ENCODE measurements at regions not wholly inside any gene's neighbourhood (a gene's known extent, or its start where the extent isn't known, plus 50 kb on each side); places are given as distances from the start of the nearest gene placed in this dataset.
"Not testable (repeated sequence)": the region's sequence is repeated elsewhere in the genome, so short reads cannot be mapped to it uniquely, and the experiment has no call there.

GRCh38 chr7:131934452-131934851 is 378.0 kb upstream of the PODXL start:
- H3K4me1 Mint-ChIP-seq (ENCODE audit: low read depth) = no peaks in the 10 kb centered on the region
- no peaks in the 10 kb centered on the region for H3K9me3 Mint-ChIP-seq
- no peak overlapping the region for H3K4me3 Mint-ChIP-seq
- H3K27ac Mint-ChIP-seq = no peak overlapping the region
- no peak for ATAC-seq (replicated peaks in 1 of 2)
- no peaks in the 10 kb centered on the region for H3K27me3 Mint-ChIP-seq (ENCODE audit: low read depth)
- no peak for DNase-seq
- no peaks in the 10 kb centered on the region for H3K36me3 Mint-ChIP-seq (ENCODE audit: insufficient read depth in 2 of 2)

DNA sequence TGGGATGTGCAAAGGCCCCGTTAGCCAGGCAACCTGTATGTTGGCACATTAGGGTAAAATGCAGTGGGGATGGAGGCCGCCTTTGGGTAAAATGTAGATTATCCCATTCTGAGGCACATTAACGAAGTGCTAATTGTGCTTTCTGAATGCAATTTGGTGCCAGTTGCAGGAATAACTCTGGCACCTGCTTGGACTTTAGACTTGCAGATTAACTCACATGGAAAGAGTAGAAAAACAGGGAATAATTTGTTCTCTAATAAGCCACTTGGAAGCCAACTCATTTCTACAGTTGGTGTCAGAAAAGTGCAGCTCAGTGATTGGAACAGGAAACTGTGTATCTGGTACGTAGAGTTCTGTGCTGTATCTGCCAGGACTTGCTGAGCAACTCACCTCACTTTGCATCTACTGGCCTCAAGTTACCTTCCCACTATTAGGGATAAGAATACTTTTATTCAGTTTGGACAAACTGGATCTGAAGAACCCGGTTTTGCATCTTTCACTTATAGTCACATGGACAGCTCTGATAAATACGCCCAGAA is 377.4 kb upstream of the PODXL start:
- Mint-ChIP-seq H3K9me3 (no peaks in the 10 kb centered on the region), H3K27me3 (ENCODE audit: low read depth) (no peaks in the 10 kb centered on the region), H3K36me3 (ENCODE audit: insufficient read depth in 2 of 2) (no peaks in the 10 kb centered on the region), H3K4me1 (ENCODE audit: low read depth) (no peaks in the 10 kb centered on the region), H3K4me3 (no peak overlapping the region), H3K27ac (no peak overlapping the region)
- DNase-seq (no peak), ATAC-seq (replicated peaks in 1 of 2) (no peak)

- H3K4me1 Mint-ChIP-seq (ENCODE audit: low read depth); H3K27ac Mint-ChIP-seq; ATAC-seq (replicated peaks in 1 of 2); H3K36me3 Mint-ChIP-seq (ENCODE audit: insufficient read depth in 2 of 2); DNase-seq; H3K4me3 Mint-ChIP-seq; H3K9me3 Mint-ChIP-seq; H3K27me3 Mint-ChIP-seq (ENCODE audit: low read depth): not testable (repeated sequence)
Measured at GRCh38 chr7:131933219-131933618, 376.8 kb upstream of the PODXL start.

GRCh38 chr7:131932271-131932670 is 375.8 kb upstream of the PODXL start:
- H3K9me3 Mint-ChIP-seq = peaks cover 0 to 2% of the 10 kb centered on the region in 2 donors
- DNase-seq (no peak), ATAC-seq (replicated peaks in 1 of 2) (no peak)
- no peaks in the 10 kb centered on the region for H3K36me3 Mint-ChIP-seq (ENCODE audit: insufficient read depth in 2 of 2)
- no peaks in the 10 kb centered on the region for H3K4me1 Mint-ChIP-seq (ENCODE audit: low read depth)
- H3K27ac Mint-ChIP-seq = no peak overlapping the region
- H3K4me3 Mint-ChIP-seq = no peak overlapping the region
- peaks cover 14% of the 10 kb centered on the region for H3K27me3 Mint-ChIP-seq (ENCODE audit: low read depth)

GRCh38 chr7:131931370-131931769 is 374.9 kb upstream of the PODXL start:
- Mint-ChIP-seq H3K36me3 (ENCODE audit: insufficient read depth in 2 of 2) (no peaks in the 10 kb centered on the region), H3K4me3 (no peak overlapping the region), H3K27ac (no peak overlapping the region), H3K4me1 (ENCODE audit: low read depth) (no peaks in the 10 kb centered on the region), H3K27me3 (ENCODE audit: low read depth) (peaks cover 14% of the 10 kb centered on the region), H3K9me3 (peaks cover 0 to 2% of the 10 kb centered on the region in 2 donors)
- DNase-seq (no peak), ATAC-seq (replicated peaks in 1 of 2) (no peak)

DNA sequence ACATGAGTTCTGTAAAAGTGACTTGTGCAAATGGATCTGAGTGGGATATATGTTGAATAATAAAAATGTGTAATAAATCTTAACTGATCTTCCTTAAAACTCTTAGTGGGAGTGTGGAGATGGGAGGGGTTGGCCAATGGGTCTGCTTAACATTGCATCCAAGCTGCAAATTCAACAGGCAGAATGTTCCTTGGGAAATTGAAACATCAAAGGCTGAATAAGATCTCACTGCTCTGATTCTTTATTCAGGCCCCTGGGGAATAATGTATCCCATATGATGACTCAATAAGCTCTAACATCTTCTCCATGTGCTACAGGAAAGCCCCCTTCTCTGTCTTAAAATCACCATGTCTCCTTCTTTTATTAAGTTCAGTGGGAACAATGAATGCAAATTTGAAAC is 373.2 kb upstream of the PODXL start:
- H3K9me3 Mint-ChIP-seq = peaks cover 0 to 2% of the 10 kb centered on the region in 2 donors
- no peak overlapping the region for H3K27ac Mint-ChIP-seq
- DNase-seq (no peak), ATAC-seq (replicated peaks in 1 of 2) (no peak)
- no peak overlapping the region for H3K4me3 Mint-ChIP-seq
- peaks cover 18% of the 10 kb centered on the region for H3K27me3 Mint-ChIP-seq (ENCODE audit: low read depth)
- no peaks in the 10 kb centered on the region for H3K4me1 Mint-ChIP-seq (ENCODE audit: low read depth)
- no peaks in the 10 kb centered on the region for H3K36me3 Mint-ChIP-seq (ENCODE audit: insufficient read depth in 2 of 2)

GRCh38 chr7:131927770-131928423 is 371.5 kb upstream of the PODXL start:
- Mint-ChIP-seq H3K4me3 (no peak overlapping the region), H3K4me1 (ENCODE audit: low read depth) (no peaks in the 10 kb centered on the region), H3K27ac (no peak overlapping the region), H3K27me3 (ENCODE audit: low read depth) (peaks cover 20% of the 10 kb centered on the region), H3K9me3 (peaks cover 0 to 4% of the 10 kb centered on the region in 2 donors), H3K36me3 (ENCODE audit: insufficient read depth in 2 of 2) (no peaks in the 10 kb centered on the region)
- no peak for DNase-seq
- ATAC-seq (replicated peaks in 1 of 2) = no peak

DNA sequence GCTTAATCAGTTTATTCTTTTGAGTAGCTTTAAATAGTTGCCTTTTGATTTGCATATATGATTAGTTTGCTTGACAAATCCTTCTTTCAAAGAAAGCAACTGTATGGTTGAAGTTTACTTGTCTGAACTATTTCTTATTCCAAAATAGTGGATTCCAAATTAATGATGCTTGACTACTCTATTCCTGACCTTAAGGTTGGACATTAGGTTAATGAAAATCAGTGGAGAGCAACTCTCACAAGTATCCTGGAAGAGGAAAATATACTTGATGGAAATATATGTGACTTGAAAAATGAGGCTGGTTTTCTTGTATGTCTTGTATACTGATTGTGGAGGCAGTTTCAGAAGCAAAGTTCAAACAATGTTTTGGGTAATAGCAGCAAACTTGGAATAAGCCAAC is 369.2 kb upstream of the PODXL start:
- H3K27ac Mint-ChIP-seq = no peak overlapping the region
- H3K4me3 Mint-ChIP-seq = no peak overlapping the region
- H3K9me3 Mint-ChIP-seq = peaks cover 0 to 4% of the 10 kb centered on the region in 2 donors
- H3K27me3 Mint-ChIP-seq (ENCODE audit: low read depth) = peaks cover 20% of the 10 kb centered on the region
- DNase-seq = no peak
- no peaks in the 10 kb centered on the region for H3K36me3 Mint-ChIP-seq (ENCODE audit: insufficient read depth in 2 of 2)
- no peaks in the 10 kb centered on the region for H3K4me1 Mint-ChIP-seq (ENCODE audit: low read depth)
- no peak for ATAC-seq (replicated peaks in 1 of 2)

GRCh38 chr7:131924857-131925256 is 368.4 kb upstream of the PODXL start:
- Mint-ChIP-seq H3K36me3 (ENCODE audit: insufficient read depth in 2 of 2) (no peaks in the 10 kb centered on the region), H3K9me3 (peaks cover 0 to 4% of the 10 kb centered on the region in 2 donors), H3K27ac (no peak overlapping the region), H3K27me3 (ENCODE audit: low read depth) (peaks cover 20% of the 10 kb centered on the region), H3K4me3 (no peak overlapping the region), H3K4me1 (ENCODE audit: low read depth) (no peaks in the 10 kb centered on the region)
- ATAC-seq (replicated peaks in 1 of 2) (no peak), DNase-seq (no peak)

- not testable (repeated sequence) for H3K4me1 Mint-ChIP-seq (ENCODE audit: low read depth); H3K27ac Mint-ChIP-seq; H3K9me3 Mint-ChIP-seq; H3K36me3 Mint-ChIP-seq (ENCODE audit: insufficient read depth in 2 of 2); DNase-seq; ATAC-seq (replicated peaks in 1 of 2); H3K4me3 Mint-ChIP-seq
- H3K27me3 Mint-ChIP-seq (ENCODE audit: low read depth) = peaks cover 13% of the 10 kb centered on the region
Measured at GRCh38 chr7:131922948-131923347, 366.5 kb upstream of the PODXL start.

DNA sequence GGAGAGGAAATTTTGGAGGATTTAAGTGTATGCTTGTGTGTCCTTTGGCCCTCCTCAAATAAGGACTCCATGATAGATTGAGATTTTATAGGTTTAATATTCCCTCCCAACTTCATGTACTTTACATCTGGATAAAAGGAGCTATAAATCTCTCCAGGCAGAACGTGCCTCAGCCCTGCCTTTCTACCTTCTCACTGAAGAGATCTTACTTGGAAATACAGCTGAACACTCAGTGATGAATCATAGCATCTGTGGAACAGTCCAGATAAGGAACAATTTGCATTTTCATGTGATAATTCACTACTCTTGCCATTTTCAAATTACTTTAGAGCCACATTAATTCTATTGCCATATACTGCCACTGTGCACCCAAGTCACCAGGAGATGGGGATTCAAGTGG is 364.6 kb upstream of the PODXL start:
- DNase-seq (no peak), ATAC-seq (replicated peaks in 1 of 2) (no peak)

DNA sequence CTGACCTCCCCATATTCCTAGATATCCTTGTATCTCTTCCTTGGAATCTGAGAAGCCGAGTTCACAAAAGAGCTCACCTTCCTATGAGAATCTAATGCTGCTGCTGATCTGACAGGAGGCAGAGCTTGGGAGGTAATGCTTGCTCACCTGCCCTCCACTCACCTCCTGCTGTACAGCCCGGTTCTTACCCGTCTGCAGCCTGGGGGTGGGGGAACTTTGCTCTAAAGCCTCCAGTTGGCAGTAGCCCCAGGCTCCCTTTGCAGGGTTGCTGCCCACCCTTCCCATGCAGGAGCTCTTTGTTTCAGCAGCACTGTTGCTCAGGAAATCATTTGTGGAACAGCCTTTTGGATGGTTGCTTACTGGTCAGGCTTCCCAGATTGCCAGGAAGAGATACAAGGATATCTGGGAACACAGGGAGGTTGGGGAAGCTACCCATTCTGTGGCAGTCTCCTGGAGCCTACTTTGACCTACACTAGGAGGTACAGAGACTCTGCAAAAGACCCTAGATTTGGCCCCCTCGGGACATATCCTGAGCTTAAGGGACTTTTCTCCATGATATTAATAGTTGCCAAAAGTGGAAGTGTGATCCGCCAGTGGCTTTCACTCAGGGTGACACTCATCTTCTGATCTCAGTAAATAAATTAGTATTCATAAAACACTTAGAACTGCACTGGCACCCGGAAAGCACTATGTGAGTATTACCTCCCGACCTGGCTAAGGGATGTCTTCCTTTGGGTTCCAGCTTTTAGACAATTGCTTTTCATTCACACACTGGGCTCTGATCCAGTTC is 363.7 kb upstream of the PODXL start:
- Mint-ChIP-seq H3K4me3 (no peak overlapping the region), H3K36me3 (ENCODE audit: insufficient read depth in 2 of 2) (no peaks in the 10 kb centered on the region), H3K27me3 (ENCODE audit: low read depth) (peaks cover 6% of the 10 kb centered on the region), H3K4me1 (ENCODE audit: low read depth) (no peaks in the 10 kb centered on the region), H3K27ac (no peak overlapping the region), H3K9me3 (peaks cover 0 to 2% of the 10 kb centered on the region in 2 donors)
- no peak for ATAC-seq (replicated peaks in 1 of 2)
- no peak for DNase-seq

More for the DNA sequence above, 364.6 kb upstream of the PODXL start:
- H3K4me1 Mint-ChIP-seq (ENCODE audit: low read depth) = no peaks in the 10 kb centered on the region
- no peak overlapping the region for H3K27ac Mint-ChIP-seq
- H3K9me3 Mint-ChIP-seq = peaks cover 0 to 2% of the 10 kb centered on the region in 2 donors
- peaks cover 6% of the 10 kb centered on the region for H3K27me3 Mint-ChIP-seq (ENCODE audit: low read depth)
- no peak overlapping the region for H3K4me3 Mint-ChIP-seq
- H3K36me3 Mint-ChIP-seq (ENCODE audit: insufficient read depth in 2 of 2) = no peaks in the 10 kb centered on the region

DNA sequence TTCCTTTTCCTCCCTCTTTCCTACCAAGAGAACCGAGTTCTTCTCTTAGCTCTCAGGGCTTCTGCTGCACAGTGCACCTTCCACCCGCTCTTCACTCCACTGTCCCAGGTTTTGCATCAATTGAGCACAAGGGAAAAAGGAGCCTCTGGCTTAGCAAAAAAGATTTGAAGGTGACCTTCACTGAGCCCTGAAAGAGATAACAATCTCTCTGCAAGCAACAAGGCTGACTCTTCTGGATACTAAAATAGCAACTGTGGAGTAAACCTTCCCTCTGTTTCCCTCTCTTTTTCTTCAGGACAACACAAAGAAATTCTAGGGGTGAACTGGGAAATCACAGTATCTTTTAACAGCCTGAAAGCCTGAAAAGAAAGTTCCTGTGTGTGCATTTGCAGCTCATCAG is 354.7 kb upstream of the PODXL start:
- Mint-ChIP-seq H3K27ac (no peak overlapping the region), H3K4me3 (no peak overlapping the region), H3K4me1 (ENCODE audit: low read depth) (no peaks in the 10 kb centered on the region), H3K36me3 (ENCODE audit: insufficient read depth in 2 of 2) (peaks cover 3 to 4% of the 10 kb centered on the region in 2 donors), H3K27me3 (ENCODE audit: low read depth) (peaks cover 36% of the 10 kb centered on the region), H3K9me3 (peaks cover 0 to 7% of the 10 kb centered on the region in 2 donors)
- ATAC-seq (replicated peaks in 1 of 2) (no peak), DNase-seq (no peak)
